K562 (cell line): ENCODE measurements at regions not wholly inside any gene's neighbourhood (a gene's known extent, or its start where the extent isn't known, plus 50 kb on each side); places are given as distances from the start of the nearest gene placed in this dataset.
A peak's percentile ranks its signal among the peaks of the same experiment; 100 is the strongest.

Source experiments
- CTBP1 ChIP-seq: fragments of 450-650 bp; IDR thresholded peaks from 2 replicates; pipeline ENCODE4 v1.6.1; 2016; ENCODE audit warnings: borderline replicate concordance
- DPF2 ChIP-seq: fragments of 450-650 bp; IDR thresholded peaks from 2 replicates; pipeline ENCODE4 v1.6.1; 2016
- ETV1 ChIP-seq: fragments of 450-650 bp; conservative IDR thresholded peaks from 2 replicates; pipeline ENCODE4 v1.6.1; 2016; ENCODE audit warnings: missing genetic modification characterization, control low read depth, low read depth, missing compliant biosample characterization
- ETV5 ChIP-seq: sonication (generic); formaldehyde crosslinking; IDR thresholded peaks from 2 replicates; pipeline ENCODE4 v1.4.0; 2020; ENCODE audit warnings: low read depth, mild to moderate bottlenecking, missing genetic modification reagents
- FIP1L1 ChIP-seq: fragments of 200-400 bp; formaldehyde crosslinking; IDR thresholded peaks from 2 replicates; pipeline ENCODE4 v1.6.1; 2018; ENCODE audit warnings: mild to moderate bottlenecking, low read depth, low read length; ENCODE audit not compliant: poor library complexity, severe bottlenecking
- GABPB1 ChIP-seq: sonication (generic); formaldehyde crosslinking; IDR thresholded peaks from 2 replicates; pipeline ENCODE4 v1.8.0; 2022; ENCODE audit warnings: mild to moderate bottlenecking, missing genetic modification reagents
- NR2C2 ChIP-seq, 2 experiments: fragments of 200-800 bp in 1 of 2; sonication (Bioruptor generic) in 1 of 2; sonication (generic) in 1 of 2; formaldehyde crosslinking in 1 of 2; IDR thresholded peaks; 2 replicates each; pipeline versions ENCODE4 v1.6.1 to v1.8.0; 2016 to 2022; ENCODE audit warnings: mild to moderate bottlenecking in 1 of 2, missing compliant biosample characterization in 1 of 2, missing genetic modification characterization in 1 of 2, missing genetic modification reagents in 1 of 2
- TOE1 ChIP-seq, 2 experiments: fragments of 450-650 bp in 1 of 2; sonication (generic) in 1 of 2; formaldehyde crosslinking in 1 of 2; IDR thresholded peaks; 2 replicates each; pipeline versions ENCODE4 v1.7.1 to v1.8.0; 2016 to 2022; ENCODE audit warnings: borderline replicate concordance in 2 of 2, mild to moderate bottlenecking in 2 of 2, antibody characterized with exemption in 1 of 2, inconsistent platforms in 1 of 2, low read depth in 1 of 2, missing genetic modification reagents in 1 of 2, moderate library complexity in 1 of 2
- ZNF23 ChIP-seq: fragments of 250-450 bp; sonication (Bioruptor Pico); IDR thresholded peaks from 2 replicates; pipeline ENCODE4 v1.4.0; 2020; ENCODE audit warnings: mild to moderate bottlenecking
- TF ChIP-seq, protein P1 (sequence below), 2 experiments: fragments of 450-650 bp; IDR thresholded peaks; 2 replicates each; pipeline ENCODE4 v1.6.1; 2016; ENCODE audit warnings: mild to moderate bottlenecking in 2 of 2, borderline replicate concordance in 1 of 2, low read depth in 1 of 2, moderate library complexity in 1 of 2
- TF ChIP-seq, protein P2 (sequence below): fragments of 250-450 bp; sonication (Bioruptor Pico); IDR thresholded peaks from 2 replicates; pipeline ENCODE4 v1.4.0; 2020
- TF ChIP-seq, protein P3 (sequence below): fragments of 450-650 bp; formaldehyde crosslinking; conservative IDR thresholded peaks from 2 replicates; pipeline ENCODE4 v1.4.0; 2022; ENCODE audit warnings: mild to moderate bottlenecking, missing genetic modification characterization

DNA sequence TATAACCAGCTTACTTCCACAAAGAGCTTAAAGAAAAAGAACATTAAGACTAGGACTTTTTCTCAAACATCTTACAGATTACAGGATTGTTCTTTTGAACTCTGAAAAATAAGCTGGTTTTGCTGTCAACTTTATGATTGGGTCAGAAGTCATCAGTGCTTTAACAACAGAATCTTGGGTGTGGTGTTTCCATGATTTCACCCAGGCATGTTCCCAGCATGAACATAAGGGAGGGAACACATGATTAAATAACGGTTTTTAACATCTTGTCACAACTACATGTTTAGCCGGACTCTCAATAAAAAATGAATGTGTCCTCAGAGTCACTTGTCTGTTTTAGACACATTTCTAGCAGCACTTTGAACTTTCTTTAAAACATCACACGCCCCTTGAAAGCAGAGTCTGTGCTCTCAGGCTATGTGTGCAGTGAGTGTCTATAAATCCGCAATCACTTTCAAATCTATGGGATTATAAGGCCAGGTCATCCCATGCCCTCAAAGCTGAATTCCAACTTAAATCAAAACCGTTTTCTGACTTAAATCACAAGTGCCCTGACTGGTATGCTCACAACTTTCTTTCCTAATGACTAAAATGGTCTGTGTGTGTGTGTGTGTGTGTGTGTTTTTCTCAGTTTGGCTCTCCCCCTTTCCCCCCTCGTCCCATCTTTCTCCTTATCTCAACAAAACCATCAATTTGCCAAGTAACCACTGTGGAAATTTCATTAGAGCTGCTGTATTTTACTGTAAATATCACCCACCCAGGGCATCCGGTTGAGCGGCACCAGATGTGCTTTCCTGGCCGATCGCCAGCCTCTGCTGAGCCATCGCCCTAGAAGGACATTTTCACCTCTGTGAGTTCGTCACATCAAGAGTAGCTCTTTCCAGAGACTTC lies 216.8 kb upstream of the DTNBP1 start (continued):
- TF ChIP-seq TOE1 (IDR thresholded peaks at IDR 0.05; ENCODE audit: borderline replicate concordance) (0 out of 2 replicates have a peak, but pooled peaks have one; percentile 22), TOE1 (CRISPR knock-in tag; IDR thresholded peaks at IDR 0.05; ENCODE audit: borderline replicate concordance, low read depth) (no peak), GABPB1 (CRISPR knock-in tag) (0 out of 2 replicates have a peak, but pooled peaks have one; percentile 24), DPF2 (peak; percentile 80), ZNF23 (CRISPR knock-in tag) (no peak), NR2C2 (CRISPR knock-in tag; IDR thresholded peaks at IDR 0.05) (no peak), NR2C2 (tag; IDR thresholded peaks at IDR 0.05) (peak; percentile 42; the same call in 1 of the 2 replicates), FIP1L1 (no peak), CTBP1 (peak; percentile 59; the same call in 1 of the 2 replicates), ETV1 (tag) (peak; percentile 81), ETV5 (0 out of 2 replicates have a peak, but pooled peaks have one; percentile 17)
- TF ChIP-seq, protein P1, sequence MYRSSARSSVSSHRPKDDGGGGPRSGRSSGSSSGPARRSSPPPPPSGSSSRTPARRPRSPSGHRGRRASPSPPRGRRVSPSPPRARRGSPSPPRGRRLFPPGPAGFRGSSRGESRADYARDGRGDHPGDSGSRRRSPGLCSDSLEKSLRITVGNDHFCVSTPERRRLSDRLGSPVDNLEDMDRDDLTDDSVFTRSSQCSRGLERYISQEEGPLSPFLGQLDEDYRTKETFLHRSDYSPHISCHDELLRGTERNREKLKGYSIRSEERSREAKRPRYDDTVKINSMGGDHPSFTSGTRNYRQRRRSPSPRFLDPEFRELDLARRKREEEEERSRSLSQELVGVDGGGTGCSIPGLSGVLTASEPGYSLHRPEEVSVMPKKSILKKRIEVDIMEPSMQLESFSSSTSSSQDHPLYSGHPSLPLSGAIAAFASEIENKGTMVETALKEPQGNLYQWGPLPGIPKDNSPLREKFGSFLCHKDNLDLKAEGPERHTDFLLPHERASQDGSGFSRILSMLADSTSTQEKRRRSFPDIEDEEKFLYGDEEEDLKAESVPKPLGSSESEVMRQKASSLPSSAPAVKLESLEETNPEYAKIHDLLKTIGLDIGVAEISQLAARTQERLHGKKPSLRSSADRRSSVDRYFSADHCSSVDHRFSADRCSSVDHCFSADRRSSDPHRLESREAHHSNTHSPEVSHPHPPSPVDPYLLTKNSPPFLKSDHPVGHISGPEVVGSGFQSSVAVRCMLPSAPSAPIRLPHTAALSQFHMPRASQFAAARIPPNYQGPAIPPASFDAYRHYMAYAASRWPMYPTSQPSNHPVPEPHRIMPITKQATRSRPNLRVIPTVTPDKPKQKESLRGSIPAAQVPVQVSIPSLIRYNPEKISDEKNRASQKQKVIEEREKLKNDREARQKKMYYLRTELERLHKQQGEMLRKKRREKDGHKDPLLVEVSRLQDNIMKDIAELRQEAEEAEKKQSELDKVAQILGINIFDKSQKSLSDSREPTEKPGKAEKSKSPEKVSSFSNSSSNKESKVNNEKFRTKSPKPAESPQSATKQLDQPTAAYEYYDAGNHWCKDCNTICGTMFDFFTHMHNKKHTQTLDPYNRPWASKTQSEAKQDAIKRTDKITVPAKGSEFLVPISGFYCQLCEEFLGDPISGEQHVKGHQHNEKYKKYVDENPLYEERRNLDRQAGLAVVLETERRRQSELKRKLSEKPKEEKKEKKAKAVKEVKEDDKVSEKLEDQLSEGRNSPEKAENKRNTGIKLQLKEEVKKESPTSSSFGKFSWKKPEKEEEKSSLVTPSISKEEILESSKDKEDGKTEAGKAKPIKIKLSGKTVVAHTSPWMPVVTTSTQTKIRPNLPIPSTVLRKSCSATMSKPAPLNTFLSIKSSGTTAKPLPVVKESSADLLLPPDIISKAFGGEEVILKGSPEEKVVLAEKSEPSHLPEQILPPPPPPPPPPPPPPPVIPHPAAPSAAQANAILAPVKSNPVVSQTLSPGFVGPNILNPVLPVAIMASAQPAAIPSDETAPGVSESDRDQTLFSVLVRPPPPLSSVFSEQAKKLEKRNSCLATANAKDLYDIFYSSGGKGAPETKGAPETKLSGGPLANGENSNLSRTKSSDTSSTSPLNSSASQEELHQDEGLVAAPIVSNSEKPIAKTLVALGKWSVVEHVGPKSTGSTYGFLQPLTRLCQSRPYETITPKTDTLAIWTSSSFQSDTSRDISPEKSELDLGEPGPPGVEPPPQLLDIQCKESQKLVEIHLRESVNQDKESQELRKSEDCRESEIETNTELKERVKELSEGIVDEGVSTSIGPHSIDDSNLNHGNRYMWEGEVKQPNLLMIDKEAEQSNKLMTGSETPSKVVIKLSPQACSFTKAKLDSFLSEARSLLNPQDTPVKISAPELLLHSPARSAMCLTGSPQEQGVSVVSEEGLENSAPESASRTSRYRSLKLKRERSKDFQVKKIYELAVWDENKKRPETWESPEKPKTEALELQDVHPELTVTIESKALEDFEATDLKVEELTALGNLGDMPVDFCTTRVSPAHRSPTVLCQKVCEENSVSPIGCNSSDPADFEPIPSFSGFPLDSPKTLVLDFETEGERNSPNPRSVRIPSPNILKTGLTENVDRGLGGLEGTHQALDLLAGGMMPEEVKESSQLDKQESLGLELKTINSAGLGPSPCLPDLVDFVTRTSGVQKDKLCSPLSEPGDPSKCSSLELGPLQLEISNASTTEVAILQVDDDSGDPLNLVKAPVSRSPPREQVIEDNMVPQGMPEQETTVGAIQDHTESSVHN (IDR thresholded peaks at IDR 0.05; ENCODE audit: borderline replicate concordance in 1 of 2, low read depth in 1 of 2): no peak
- TF ChIP-seq, protein P2, sequence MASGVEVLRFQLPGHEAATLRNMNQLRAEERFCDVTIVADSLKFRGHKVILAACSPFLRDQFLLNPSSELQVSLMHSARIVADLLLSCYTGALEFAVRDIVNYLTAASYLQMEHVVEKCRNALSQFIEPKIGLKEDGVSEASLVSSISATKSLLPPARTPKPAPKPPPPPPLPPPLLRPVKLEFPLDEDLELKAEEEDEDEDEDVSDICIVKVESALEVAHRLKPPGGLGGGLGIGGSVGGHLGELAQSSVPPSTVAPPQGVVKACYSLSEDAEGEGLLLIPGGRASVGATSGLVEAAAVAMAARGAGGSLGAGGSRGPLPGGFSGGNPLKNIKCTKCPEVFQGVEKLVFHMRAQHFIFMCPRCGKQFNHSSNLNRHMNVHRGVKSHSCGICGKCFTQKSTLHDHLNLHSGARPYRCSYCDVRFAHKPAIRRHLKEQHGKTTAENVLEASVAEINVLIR (CRISPR knock-in tag): no peak
- TF ChIP-seq, protein P3, sequence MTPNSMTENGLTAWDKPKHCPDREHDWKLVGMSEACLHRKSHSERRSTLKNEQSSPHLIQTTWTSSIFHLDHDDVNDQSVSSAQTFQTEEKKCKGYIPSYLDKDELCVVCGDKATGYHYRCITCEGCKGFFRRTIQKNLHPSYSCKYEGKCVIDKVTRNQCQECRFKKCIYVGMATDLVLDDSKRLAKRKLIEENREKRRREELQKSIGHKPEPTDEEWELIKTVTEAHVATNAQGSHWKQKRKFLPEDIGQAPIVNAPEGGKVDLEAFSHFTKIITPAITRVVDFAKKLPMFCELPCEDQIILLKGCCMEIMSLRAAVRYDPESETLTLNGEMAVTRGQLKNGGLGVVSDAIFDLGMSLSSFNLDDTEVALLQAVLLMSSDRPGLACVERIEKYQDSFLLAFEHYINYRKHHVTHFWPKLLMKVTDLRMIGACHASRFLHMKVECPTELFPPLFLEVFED (CRISPR knock-in tag): peak; percentile 62; the same call in 1 of the 2 replicates
